Thymus (tissue), 11 donors: ENCODE measurements at regions not wholly inside any gene's neighbourhood (a gene's known extent, or its start where the extent isn't known, plus 50 kb on each side); places are given as distances from the start of the nearest gene placed in this dataset.

ENCODE experiments used
- DNase-seq, 9 donors: peaks; one replicate each; pipeline ENCODE4 v3.0.0-alpha.2; 2013; ENCODE audit warnings: low spot score in 9 of 9, low read depth in 6 of 9, missing footprints in 1 of 9
- H3K27ac ChIP-seq, 2 donors: one replicate each; pipeline ENCODE4 v1.5.1; 2013; ENCODE audit warnings: control low read depth in 1 of 2, low read depth in 1 of 2, low read length in 1 of 2, mild to moderate bottlenecking in 1 of 2, moderate library complexity in 1 of 2
- H3K27me3 ChIP-seq, 2 donors: one replicate each; pipeline ENCODE4 v1.5.1; 2013; ENCODE audit warnings: low read length in 1 of 2; ENCODE audit not compliant: control insufficient read depth in 2 of 2, insufficient read depth in 1 of 2
- H3K36me3 ChIP-seq, 2 donors: one replicate each; pipeline ENCODE4 v1.5.1; 2013; ENCODE audit warnings: low read length in 1 of 2, mild to moderate bottlenecking in 1 of 2, moderate library complexity in 1 of 2; ENCODE audit not compliant: control insufficient read depth in 2 of 2, insufficient read depth in 2 of 2
- H3K4me1 ChIP-seq, 2 donors: one replicate each; pipeline ENCODE4 v1.5.1; 2013; ENCODE audit warnings: low read length in 2 of 2; ENCODE audit not compliant: control insufficient read depth in 2 of 2, insufficient read depth in 2 of 2
- H3K4me3 ChIP-seq, 2 donors: one replicate each; pipeline ENCODE4 v1.5.1; 2013; ENCODE audit warnings: low read length in 2 of 2, control low read depth in 1 of 2, mild to moderate bottlenecking in 1 of 2
- H3K9me3 ChIP-seq, 2 donors: one replicate each; pipeline ENCODE4 v1.5.1; 2013; ENCODE audit warnings: low read length in 1 of 2, mild to moderate bottlenecking in 1 of 2; ENCODE audit not compliant: control insufficient read depth in 2 of 2, insufficient read depth in 1 of 2
- WGBS: extraction: QIAGEN DNeasy Blood & Tissue Kit; methylation state at CpG from one replicate; pipeline ENCODE4 v1.1.7; 2013; 5-methylcytosine and 5-hydroxymethylcytosine counted together
- donor health status: healthy.

GRCh38 chr6:14333556-14334305 is 216.2 kb downstream of the CD83 start:
- H3K4me1 ChIP-seq: peaks cover 0 to 5% of the 10 kb centered on the region in 2 donors
- H3K27ac ChIP-seq: no peak overlapping the region
- H3K36me3 ChIP-seq: no peaks in the 10 kb centered on the region
- no peaks in the 10 kb centered on the region for H3K9me3 ChIP-seq
- 94% methylated on average over 5 of the region's 5 CpGs for WGBS
- no peaks in the 10 kb centered on the region for H3K27me3 ChIP-seq
- DNase-seq: no peak
- H3K4me3 ChIP-seq: no peak overlapping the region

DNA sequence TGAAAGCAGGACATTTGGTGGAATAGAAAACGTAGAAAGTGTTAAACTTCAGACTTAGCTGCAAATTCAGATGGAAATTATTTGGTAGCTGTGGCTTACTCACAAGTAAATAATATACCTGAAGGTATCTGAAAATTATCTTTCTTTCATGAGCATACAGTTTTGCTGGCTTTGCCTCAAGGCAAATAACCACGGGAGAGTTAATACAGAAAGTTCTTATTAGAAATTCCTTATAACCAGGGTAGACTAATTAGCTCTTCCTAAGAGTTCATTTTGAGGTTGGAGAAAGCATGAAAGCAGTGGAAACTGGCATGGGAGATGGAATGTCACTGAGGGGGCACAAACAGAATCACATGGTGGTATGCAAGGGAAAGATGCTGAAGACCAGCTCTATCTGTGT is 217.5 kb downstream of the CD83 start:
- no peak overlapping the region for H3K4me3 ChIP-seq
- 98% methylated on average over 2 of the region's 2 CpGs for WGBS
- no peaks in the 10 kb centered on the region for H3K9me3 ChIP-seq
- no peaks in the 10 kb centered on the region for H3K36me3 ChIP-seq
- peaks cover 6 to 16% of the 10 kb centered on the region in 2 donors for H3K4me1 ChIP-seq
- no peaks in the 10 kb centered on the region for H3K27me3 ChIP-seq
- no peak overlapping the region for H3K27ac ChIP-seq
- no peak for DNase-seq

GRCh38 chr6:14337152-14337551 is 219.6 kb downstream of the CD83 start:
- WGBS: 56% methylated on average over 3 of the region's 3 CpGs
- no peak overlapping the region for H3K27ac ChIP-seq
- H3K4me1 ChIP-seq: peaks cover 8 to 21% of the 10 kb centered on the region in 2 donors
- H3K9me3 ChIP-seq: no peaks in the 10 kb centered on the region
- no peaks in the 10 kb centered on the region for H3K36me3 ChIP-seq
- H3K4me3 ChIP-seq: no peak overlapping the region
- peak in 1 of 9 donors; percentile 30 for DNase-seq
- H3K27me3 ChIP-seq: no peaks in the 10 kb centered on the region

DNA sequence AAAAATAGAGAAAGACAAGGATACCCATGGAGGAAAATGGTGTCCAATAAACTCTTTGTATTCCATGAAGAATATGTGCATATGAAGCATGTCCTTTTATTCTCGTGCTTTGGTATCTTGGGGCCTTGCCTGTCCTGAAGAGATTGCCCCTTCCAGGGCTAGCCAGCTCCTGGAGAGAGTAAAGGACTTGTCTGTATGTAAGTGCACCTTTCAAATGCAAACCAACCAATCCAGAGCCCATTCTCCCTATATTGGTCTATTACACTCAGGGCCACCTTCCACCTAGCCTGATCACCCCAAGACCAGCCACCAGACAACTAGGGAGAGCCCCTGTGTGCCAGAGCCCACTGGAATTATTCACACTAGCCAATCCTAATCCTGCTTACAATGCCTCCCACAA is 221.6 kb downstream of the CD83 start:
- Histone ChIP-seq H3K27ac (no peak overlapping the region), H3K36me3 (no peaks in the 10 kb centered on the region), H3K4me1 (peaks cover 8 to 21% of the 10 kb centered on the region in 2 donors), H3K4me3 (no peak overlapping the region), H3K27me3 (no peaks in the 10 kb centered on the region), H3K9me3 (no peaks in the 10 kb centered on the region)
- no peak for DNase-seq
- 98% methylated on average over 1 of the region's 1 CpG for WGBS

GRCh38 chr6:14339711-14340584 is 222.4 kb downstream of the CD83 start:
- Histone ChIP-seq H3K4me3 (no peak overlapping the region), H3K4me1 (peaks cover 8 to 21% of the 10 kb centered on the region in 2 donors), H3K27me3 (no peaks in the 10 kb centered on the region), H3K36me3 (no peaks in the 10 kb centered on the region), H3K9me3 (no peaks in the 10 kb centered on the region), H3K27ac (peak overlapping the region in 1 of 2 donors; percentile 27)
- WGBS: 83% methylated on average over 4 of the region's 4 CpGs
- peak in 1 of 9 donors; percentile 28 for DNase-seq

DNA sequence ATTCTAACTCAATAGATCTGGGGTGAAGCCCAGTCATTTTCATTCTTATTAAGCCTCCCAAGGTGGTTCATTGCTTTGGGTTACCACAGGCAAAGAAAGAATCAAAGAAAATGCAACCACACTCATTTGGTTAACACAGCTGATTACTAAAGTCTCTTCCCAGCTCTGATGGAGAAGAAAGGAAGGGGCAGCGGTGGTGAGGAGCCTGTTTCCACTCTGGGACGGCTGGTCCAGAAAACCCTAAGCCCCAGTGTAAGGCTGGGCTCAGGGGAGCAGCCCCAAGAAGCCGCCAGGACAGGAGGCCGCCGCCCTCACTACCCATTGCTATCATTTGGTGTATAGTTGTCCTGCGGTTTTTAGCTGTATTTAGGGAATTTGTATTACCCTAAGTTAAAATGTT is 226.9 kb downstream of the CD83 start:
- 87% methylated on average over 6 of the region's 6 CpGs for WGBS
- no peak for DNase-seq
- H3K4me3 ChIP-seq: no peak overlapping the region

DNA sequence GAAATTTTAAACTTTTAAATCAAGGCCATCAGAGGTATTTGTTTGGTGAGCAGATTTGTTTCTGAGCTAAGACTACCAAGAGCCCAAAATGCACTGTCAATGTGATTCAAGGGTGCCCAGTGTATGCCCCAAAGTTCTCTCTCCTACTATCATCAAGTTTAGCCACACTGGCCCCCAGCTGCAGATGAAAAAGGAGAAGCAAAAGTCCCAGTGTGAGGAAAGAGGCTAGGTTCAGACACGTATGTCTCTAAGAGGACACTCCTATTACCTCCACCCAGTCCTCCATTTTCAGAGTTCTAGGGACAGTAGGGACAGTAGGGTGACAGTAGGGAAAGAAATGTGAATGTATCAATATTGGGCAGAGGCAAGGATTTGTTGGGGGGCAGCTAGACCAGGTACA is 230.8 kb downstream of the CD83 start:
- 85% methylated on average over 1 of the region's 1 CpG for WGBS
- no peaks in the 10 kb centered on the region for H3K36me3 ChIP-seq
- no peaks in the 10 kb centered on the region for H3K27me3 ChIP-seq
- no peak for DNase-seq
- no peak overlapping the region for H3K27ac ChIP-seq
- no peak overlapping the region for H3K4me3 ChIP-seq
- H3K9me3 ChIP-seq: peaks cover 0 to 17% of the 10 kb centered on the region in 2 donors
- peaks cover 1 to 20% of the 10 kb centered on the region in 2 donors for H3K4me1 ChIP-seq

More for the DNA sequence above, 226.9 kb downstream of the CD83 start:
- Histone ChIP-seq H3K4me1 (peaks cover 6 to 16% of the 10 kb centered on the region in 2 donors), H3K9me3 (no peaks in the 10 kb centered on the region), H3K36me3 (no peaks in the 10 kb centered on the region), H3K27ac (no peak overlapping the region), H3K27me3 (no peaks in the 10 kb centered on the region)

DNA sequence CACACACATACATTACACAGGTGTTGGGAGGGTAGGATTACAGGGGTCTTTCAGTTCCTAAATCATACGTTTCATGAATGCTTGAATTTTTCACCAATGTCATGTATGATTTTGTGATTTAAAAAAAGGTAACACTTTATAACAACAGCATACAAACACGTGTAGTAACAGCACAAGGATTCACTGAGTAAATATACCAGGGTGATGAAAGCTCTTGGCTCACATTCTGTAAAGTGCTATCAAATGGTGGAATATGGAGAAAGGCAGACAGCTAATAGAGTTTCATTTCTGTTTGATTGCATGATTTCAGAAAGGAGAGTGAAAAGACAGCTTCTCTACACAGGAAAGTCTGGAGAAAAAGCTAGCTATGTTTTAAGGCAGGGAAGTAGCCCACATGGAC is 231.9 kb downstream of the CD83 start:
- Histone ChIP-seq H3K4me3 (no peak overlapping the region), H3K36me3 (no peaks in the 10 kb centered on the region), H3K9me3 (peaks cover 0 to 17% of the 10 kb centered on the region in 2 donors), H3K27ac (no peak overlapping the region), H3K27me3 (no peaks in the 10 kb centered on the region), H3K4me1 (peaks cover 6 to 25% of the 10 kb centered on the region in 2 donors)
- DNase-seq: no peak
- 45% methylated on average over 2 of the region's 2 CpGs for WGBS

DNA sequence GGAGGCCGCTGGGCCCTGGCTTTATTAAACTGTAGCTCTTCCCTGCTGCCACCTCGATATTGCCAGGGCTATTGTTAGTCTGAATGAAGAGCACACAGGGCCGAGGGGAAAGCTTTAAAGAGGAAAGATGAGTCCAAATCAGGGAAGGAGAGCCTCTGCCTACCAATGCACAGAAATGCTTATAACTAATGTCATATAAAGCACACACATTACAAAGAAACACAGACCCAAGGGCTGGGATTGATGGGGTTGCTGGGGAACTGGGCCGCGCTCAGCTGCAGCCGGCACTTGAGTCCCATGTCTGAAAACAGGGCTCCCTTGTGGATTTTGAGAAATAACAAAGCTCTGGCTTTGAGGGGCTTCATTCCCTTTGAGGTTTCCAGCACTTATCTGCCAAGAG is 232.6 kb downstream of the CD83 start:
- no peak for DNase-seq
- no peak overlapping the region for H3K27ac ChIP-seq
- no peaks in the 10 kb centered on the region for H3K36me3 ChIP-seq
- peaks cover 13 to 31% of the 10 kb centered on the region in 2 donors for H3K4me1 ChIP-seq
- WGBS: 97% methylated on average over 6 of the region's 6 CpGs
- H3K9me3 ChIP-seq: peaks cover 0 to 17% of the 10 kb centered on the region in 2 donors
- no peak overlapping the region for H3K4me3 ChIP-seq
- H3K27me3 ChIP-seq: no peaks in the 10 kb centered on the region
